ENCODE measurements at regions not wholly inside any gene's neighbourhood (a gene's known extent, or its start where the extent isn't known, plus 50 kb on each side); places are given as distances from the start of the nearest gene placed in this dataset.
"Not testable (repeated sequence)": the region's sequence is repeated elsewhere in the genome, so short reads cannot be mapped to it uniquely, and the experiment has no call there.

GRCh38 chr9:24672336-24672735, 126.6 kb upstream of the IZUMO3 start:
- Mint-ChIP-seq H3K4me3 (no peak overlapping the region), H3K9me3 (peaks cover 16% of the 10 kb centered on the region), H3K27ac (no peak overlapping the region), H3K4me1 (no peaks in the 10 kb centered on the region), H3K27me3 (ENCODE audit: insufficient read depth) (no peaks in the 10 kb centered on the region), H3K36me3 (ENCODE audit: low read depth) (no peaks in the 10 kb centered on the region)
- H3K4me1 ChIP-seq (ENCODE audit: control insufficient read depth, insufficient read depth, low read length), result no peaks in the 10 kb centered on the region
- no peak overlapping the region for H3K9ac ChIP-seq (ENCODE audit: extremely low read depth, low read length, poor library complexity, severe bottlenecking)
- no peak overlapping the region for H3K27ac ChIP-seq (ENCODE audit: low read depth, low read length)
- peaks cover 4% of the 10 kb centered on the region for H3K9me3 ChIP-seq (ENCODE audit: control insufficient read depth, low read length)
- no peak for TF ChIP-seq CTCF (conservative IDR thresholded peaks at IDR 0.05)
- H3K4me3 ChIP-seq (ENCODE audit: low read length), result no peak overlapping the region
- H3K27me3 ChIP-seq (ENCODE audit: control insufficient read depth, insufficient read depth, low read length, poor library complexity, severe bottlenecking), result no peaks in the 10 kb centered on the region
- no peaks in the 10 kb centered on the region for H3K36me3 ChIP-seq (ENCODE audit: control insufficient read depth, insufficient read depth, low read length)
- no peak for DNase-seq

GRCh38 chr9:24657387-24657786, 111.7 kb upstream of the IZUMO3 start:
- no peaks in the 10 kb centered on the region for H3K36me3 Mint-ChIP-seq (ENCODE audit: low read depth)
- DNase-seq, result no peak
- no peaks in the 10 kb centered on the region for H3K27me3 Mint-ChIP-seq (ENCODE audit: insufficient read depth)
- Histone ChIP-seq H3K4me1 (ENCODE audit: control insufficient read depth, insufficient read depth, low read length) (no peaks in the 10 kb centered on the region), H3K27me3 (ENCODE audit: control insufficient read depth, insufficient read depth, low read length, poor library complexity, severe bottlenecking) (no peaks in the 10 kb centered on the region), H3K9ac (ENCODE audit: extremely low read depth, low read length, poor library complexity, severe bottlenecking) (no peak overlapping the region), H3K27ac (ENCODE audit: low read depth, low read length) (no peak overlapping the region), H3K36me3 (ENCODE audit: control insufficient read depth, insufficient read depth, low read length) (no peaks in the 10 kb centered on the region), H3K9me3 (ENCODE audit: control insufficient read depth, low read length) (peaks cover 15% of the 10 kb centered on the region), H3K4me3 (ENCODE audit: low read length) (no peak overlapping the region)
- peaks cover 19% of the 10 kb centered on the region for H3K9me3 Mint-ChIP-seq
- no peak overlapping the region for H3K27ac Mint-ChIP-seq
- no peaks in the 10 kb centered on the region for H3K4me1 Mint-ChIP-seq
- no peak overlapping the region for H3K4me3 Mint-ChIP-seq
- no peak for TF ChIP-seq CTCF (conservative IDR thresholded peaks at IDR 0.05)
- WGBS, 2 experiments (ENCODE audit: insufficient coverage in 1 of 2, insufficient read length in 1 of 2), result 80% methylated on average over 2 of the region's 3 CpGs; no CpG with 5 or more reads in 1 of the 2 experiments

- Mint-ChIP-seq H3K9me3 (peaks cover 15% of the 10 kb centered on the region), H3K27me3 (ENCODE audit: insufficient read depth) (no peaks in the 10 kb centered on the region), H3K4me3 (no peak overlapping the region), H3K4me1 (no peaks in the 10 kb centered on the region), H3K27ac (no peak overlapping the region), H3K36me3 (ENCODE audit: low read depth) (no peaks in the 10 kb centered on the region)
- Histone ChIP-seq H3K9me3 (ENCODE audit: control insufficient read depth, low read length) (peaks cover 13% of the 10 kb centered on the region), H3K27me3 (ENCODE audit: control insufficient read depth, insufficient read depth, low read length, poor library complexity, severe bottlenecking) (no peaks in the 10 kb centered on the region), H3K4me3 (ENCODE audit: low read length) (no peak overlapping the region), H3K9ac (ENCODE audit: extremely low read depth, low read length, poor library complexity, severe bottlenecking) (no peak overlapping the region), H3K36me3 (ENCODE audit: control insufficient read depth, insufficient read depth, low read length) (no peaks in the 10 kb centered on the region), H3K27ac (ENCODE audit: low read depth, low read length) (no peak overlapping the region), H3K4me1 (ENCODE audit: control insufficient read depth, insufficient read depth, low read length) (no peaks in the 10 kb centered on the region)
- TF ChIP-seq CTCF (conservative IDR thresholded peaks at IDR 0.05), result no peak
- DNase-seq, result no peak
Measured at GRCh38 chr9:24652181-24652580, 106.5 kb upstream of the IZUMO3 start.

GRCh38 chr9:24628809-24629208, 83.1 kb upstream of the IZUMO3 start:
- not testable (repeated sequence) for H3K4me1 ChIP-seq (ENCODE audit: control insufficient read depth, insufficient read depth, low read length); H3K4me1 Mint-ChIP-seq; H3K36me3 Mint-ChIP-seq (ENCODE audit: low read depth); H3K9me3 ChIP-seq (ENCODE audit: control insufficient read depth, low read length); H3K27me3 ChIP-seq (ENCODE audit: control insufficient read depth, insufficient read depth, low read length, poor library complexity, severe bottlenecking); H3K4me3 Mint-ChIP-seq; H3K27me3 Mint-ChIP-seq (ENCODE audit: insufficient read depth); H3K9ac ChIP-seq (ENCODE audit: extremely low read depth, low read length, poor library complexity, severe bottlenecking); H3K4me3 ChIP-seq (ENCODE audit: low read length); H3K27ac ChIP-seq (ENCODE audit: low read depth, low read length); DNase-seq; H3K27ac Mint-ChIP-seq; H3K36me3 ChIP-seq (ENCODE audit: control insufficient read depth, insufficient read depth, low read length); H3K9me3 Mint-ChIP-seq
- 80 to 96% methylated on average over 2 to 3 of the region's 3 CpGs for WGBS, 2 experiments (ENCODE audit: insufficient coverage in 1 of 2, insufficient read length in 1 of 2)
